ENCODE measurements at regions not wholly inside any gene's neighbourhood (a gene's known extent, or its start where the extent isn't known, plus 50 kb on each side); places are given as distances from the start of the nearest gene placed in this dataset.

GRCh38 chr5:83777856-83778255 lies 57.2 kb upstream of the HAPLN1 start:
- TF ChIP-seq POU6F1 (CRISPR knock-in tag; IDR thresholded peaks at IDR 0.05; ENCODE audit: borderline replicate concordance, low read depth) (no peak), ZNF565 (CRISPR knock-in tag; conservative IDR thresholded peaks at IDR 0.05; ENCODE audit: low read depth) (no peak), ZFP3 (CRISPR knock-in tag; IDR thresholded peaks at IDR 0.05) (no peak), OSR1 (CRISPR knock-in tag; IDR thresholded peaks at IDR 0.05) (no peak), ARNTL (CRISPR knock-in tag; IDR thresholded peaks at IDR 0.05; ENCODE audit: borderline replicate concordance, low read depth) (no peak), CSRNP3 (CRISPR knock-in tag; IDR thresholded peaks at IDR 0.05) (no peak), ZNF8 (CRISPR knock-in tag; IDR thresholded peaks at IDR 0.05) (no peak), BACH2 (CRISPR knock-in tag; IDR thresholded peaks at IDR 0.05; ENCODE audit: borderline replicate concordance) (no peak)
